HepG2 (cell line): ENCODE measurements at regions not wholly inside any gene's neighbourhood (a gene's known extent, or its start where the extent isn't known, plus 50 kb on each side); places are given as distances from the start of the nearest gene placed in this dataset.

Source experiments
- ATF7 ChIP-seq, 2 experiments: fragments of 450-650 bp in 1 of 2; sonication (generic) in 1 of 2; formaldehyde crosslinking in 1 of 2; IDR thresholded peaks; 2 replicates each; pipeline versions ENCODE4 v1.4.0 to v1.6.1; 2016 to 2020; ENCODE audit warnings: antibody characterized with exemption in 1 of 2, mild to moderate bottlenecking in 1 of 2, missing genetic modification reagents in 1 of 2
- CTCF ChIP-seq: sonication (generic); formaldehyde crosslinking; IDR thresholded peaks from 2 replicates; pipeline ENCODE4 v1.5.0; 2020; ENCODE audit warnings: mild to moderate bottlenecking, missing genetic modification reagents, moderate library complexity
- E2F5 ChIP-seq: sonication (generic); formaldehyde crosslinking; conservative IDR thresholded peaks from 2 replicates; pipeline ENCODE4 v1.4.0; 2020; ENCODE audit warnings: missing genetic modification reagents
- HDAC2 ChIP-seq: sonication (generic); formaldehyde crosslinking; IDR thresholded peaks from 2 replicates; pipeline ENCODE4 v1.4.0; 2020; ENCODE audit warnings: missing genetic modification reagents
- KAT7 ChIP-seq: IDR thresholded peaks from 2 replicates; pipeline ENCODE4 v1.6.1; 2018; ENCODE audit warnings: borderline replicate concordance, missing compliant biosample characterization
- REST ChIP-seq, 2 experiments: IDR thresholded peaks; 2 replicates each; pipeline ENCODE4 v1.6.1; 2011 to 2012; ENCODE audit warnings: low read length in 2 of 2, borderline replicate concordance in 1 of 2, low read depth in 1 of 2, mild to moderate bottlenecking in 1 of 2, moderate library complexity in 1 of 2
- SIN3A ChIP-seq: IDR thresholded peaks from 2 replicates; pipeline ENCODE4 v1.6.1; 2011; ENCODE audit warnings: low read depth, mild to moderate bottlenecking, control low read depth, low read length, borderline replicate concordance
- SKIL ChIP-seq: sonication (generic); formaldehyde crosslinking; IDR thresholded peaks from 2 replicates; pipeline ENCODE4 v1.8.0; 2022; ENCODE audit warnings: missing genetic modification reagents, mild to moderate bottlenecking, moderate library complexity, borderline replicate concordance
- ZBTB46 ChIP-seq: sonication (generic); formaldehyde crosslinking; IDR thresholded peaks from 2 replicates; pipeline ENCODE4 v1.4.0; 2020; ENCODE audit warnings: mild to moderate bottlenecking, missing genetic modification reagents, borderline replicate concordance
- ZNF639 ChIP-seq: conservative IDR thresholded peaks from 2 replicates; pipeline ENCODE4 v1.6.1; 2018; ENCODE audit warnings: missing genetic modification reagents

- no peak for TF ChIP-seq E2F5 (CRISPR knock-in tag)
- TF ChIP-seq KAT7 (CRISPR knock-in tag), result no peak
- TF ChIP-seq REST (IDR thresholded peaks at IDR 0.05; ENCODE audit: borderline replicate concordance in 1 of 2, low read depth in 1 of 2, low read length in 2 of 2), result no peak
- TF ChIP-seq CTCF, result no peak
- no peak for TF ChIP-seq ATF7 (IDR thresholded peaks at IDR 0.05)
- TF ChIP-seq ATF7 (CRISPR knock-in tag; IDR thresholded peaks at IDR 0.05), result no peak
- TF ChIP-seq SIN3A, result no peak
- TF ChIP-seq ZNF639 (CRISPR knock-in tag), result no peak
- no peak for TF ChIP-seq HDAC2 (CRISPR knock-in tag)
- TF ChIP-seq SKIL, result no peak
- no peak for TF ChIP-seq ZBTB46 (CRISPR knock-in tag)
Observed at GRCh38 chr9:71483436-71483835, 284.9 kb downstream of the CEMIP2 start.
